ENCODE measurements at regions not wholly inside any gene's neighbourhood (a gene's known extent, or its start where the extent isn't known, plus 50 kb on each side); places are given as distances from the start of the nearest gene placed in this dataset.

GRCh38 chr16:51637770-51638094 is 486.7 kb upstream of the SALL1 start:
- DNase-seq = no peak

GRCh38 chr16:51636920-51637769 is 486.1 kb upstream of the SALL1 start:
- DNase-seq = no peak

- no peak for DNase-seq
Measured at GRCh38 chr16:51635181-51635580, 484.1 kb upstream of the SALL1 start.

GRCh38 chr16:51630076-51630475 is 479.0 kb upstream of the SALL1 start:
- DNase-seq = no peak

- DNase-seq = no peak
Measured at GRCh38 chr16:51629576-51629975, 478.5 kb upstream of the SALL1 start.

- no peak for DNase-seq
Measured at GRCh38 chr16:51624080-51624775, 473.2 kb upstream of the SALL1 start.

- DNase-seq = no peak
Measured at GRCh38 chr16:51621610-51622009, 470.5 kb upstream of the SALL1 start.

DNA sequence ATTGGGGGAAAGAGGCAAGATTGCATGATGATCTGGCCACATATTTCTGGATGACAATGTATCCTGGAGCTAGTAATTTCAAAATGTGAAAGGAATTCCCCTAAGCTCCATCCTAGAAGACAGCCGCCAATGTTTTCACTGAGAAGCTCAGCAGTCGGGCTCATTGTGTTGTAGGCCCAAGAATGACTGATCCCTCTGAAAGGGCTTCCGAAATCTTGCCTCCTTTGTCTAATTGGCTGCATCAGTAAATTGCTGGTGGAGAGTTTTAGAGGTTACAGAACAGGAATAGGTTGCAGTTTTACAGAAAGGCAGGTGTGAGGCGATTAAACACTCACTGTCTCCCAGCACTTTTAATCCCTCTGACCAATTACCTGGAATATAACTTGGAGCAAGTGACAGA is 464.1 kb upstream of the SALL1 start:
- no peak for DNase-seq

- no peak for DNase-seq
Measured at GRCh38 chr16:51607201-51607651, 456.2 kb upstream of the SALL1 start.

GRCh38 chr16:51596247-51596646 is 445.2 kb upstream of the SALL1 start:
- DNase-seq = no peak

DNA sequence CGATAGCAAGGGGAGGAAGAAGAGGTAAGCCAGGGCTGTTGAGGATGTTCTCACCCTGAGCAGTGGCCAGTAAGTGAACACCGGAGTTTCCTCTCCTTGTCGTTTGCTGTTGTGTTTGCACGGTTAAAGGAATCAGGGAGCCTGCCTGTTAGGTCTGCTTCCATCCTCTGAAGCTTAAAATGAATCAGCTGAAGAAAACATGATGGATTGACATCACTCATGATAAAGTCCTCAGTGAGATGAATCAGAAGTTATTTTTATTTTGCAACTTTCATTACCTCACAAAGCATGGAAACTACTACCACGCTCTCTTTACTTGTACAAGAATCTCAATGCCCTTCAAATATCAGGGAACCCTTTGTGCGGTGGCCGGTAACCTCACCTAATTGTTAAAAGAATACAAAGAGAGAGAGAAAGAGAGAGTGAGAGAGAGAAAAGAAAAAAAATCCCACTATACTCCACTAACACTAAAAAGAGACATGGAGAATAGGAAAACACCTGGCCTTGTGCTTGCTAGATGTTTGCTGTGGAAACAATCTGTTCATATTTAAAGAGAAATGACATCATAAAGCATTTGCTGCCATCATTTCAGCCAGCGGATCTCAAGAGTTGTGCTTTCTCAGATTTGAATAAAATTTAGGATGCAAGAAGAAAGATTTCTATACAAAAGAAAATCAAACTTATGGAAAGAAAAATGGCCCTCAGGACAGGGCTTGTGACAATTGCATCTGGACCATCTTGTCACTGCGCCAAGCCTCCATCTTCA is 441.6 kb upstream of the SALL1 start:
- no peak for DNase-seq

DNA sequence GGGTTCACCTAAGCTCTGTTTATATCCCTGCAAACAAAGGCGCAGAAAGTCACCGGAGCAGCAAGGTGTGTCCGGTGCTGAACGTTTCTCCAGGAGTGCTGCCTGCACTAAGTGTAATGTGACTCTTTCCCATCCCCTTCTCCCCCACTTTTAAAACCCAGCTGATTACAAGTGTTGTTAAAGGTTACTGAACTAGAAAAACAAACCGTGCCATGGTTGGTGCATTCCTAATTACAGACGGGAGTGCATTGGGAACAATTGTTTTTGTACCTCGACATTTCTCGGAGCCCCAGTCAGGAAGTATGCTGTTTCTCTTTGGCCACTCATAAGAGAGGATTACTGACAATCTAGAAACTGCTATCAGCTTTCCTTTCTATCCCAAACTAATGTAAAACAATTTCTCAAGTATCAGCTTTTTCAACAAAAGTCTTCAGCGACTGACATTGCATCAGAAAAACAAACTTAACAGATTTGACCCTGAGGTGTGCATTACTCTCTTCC is 441.0 kb upstream of the SALL1 start:
- no peak for DNase-seq

DNA sequence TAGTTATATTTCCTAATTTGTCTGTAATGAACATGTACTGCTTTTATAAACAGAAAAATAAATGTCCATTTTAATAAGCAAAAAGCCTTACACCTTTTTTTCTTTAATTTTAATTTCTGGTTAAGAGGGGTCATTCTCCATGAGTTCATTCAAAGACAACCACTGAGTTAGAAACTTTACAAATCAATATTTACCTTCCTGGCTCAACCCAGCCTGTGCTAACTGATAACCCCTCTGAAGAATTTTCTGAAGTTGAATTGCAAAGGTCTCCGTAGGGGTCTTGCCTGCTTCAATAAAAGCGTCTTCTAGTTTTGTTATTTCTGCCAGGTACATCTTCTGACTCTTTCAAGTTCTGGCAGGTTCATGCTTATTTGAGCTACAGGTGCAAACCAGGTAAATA is 440.4 kb upstream of the SALL1 start:
- DNase-seq = no peak

- no peak for DNase-seq
Measured at GRCh38 chr16:51579652-51580360, 428.7 kb upstream of the SALL1 start.

DNA sequence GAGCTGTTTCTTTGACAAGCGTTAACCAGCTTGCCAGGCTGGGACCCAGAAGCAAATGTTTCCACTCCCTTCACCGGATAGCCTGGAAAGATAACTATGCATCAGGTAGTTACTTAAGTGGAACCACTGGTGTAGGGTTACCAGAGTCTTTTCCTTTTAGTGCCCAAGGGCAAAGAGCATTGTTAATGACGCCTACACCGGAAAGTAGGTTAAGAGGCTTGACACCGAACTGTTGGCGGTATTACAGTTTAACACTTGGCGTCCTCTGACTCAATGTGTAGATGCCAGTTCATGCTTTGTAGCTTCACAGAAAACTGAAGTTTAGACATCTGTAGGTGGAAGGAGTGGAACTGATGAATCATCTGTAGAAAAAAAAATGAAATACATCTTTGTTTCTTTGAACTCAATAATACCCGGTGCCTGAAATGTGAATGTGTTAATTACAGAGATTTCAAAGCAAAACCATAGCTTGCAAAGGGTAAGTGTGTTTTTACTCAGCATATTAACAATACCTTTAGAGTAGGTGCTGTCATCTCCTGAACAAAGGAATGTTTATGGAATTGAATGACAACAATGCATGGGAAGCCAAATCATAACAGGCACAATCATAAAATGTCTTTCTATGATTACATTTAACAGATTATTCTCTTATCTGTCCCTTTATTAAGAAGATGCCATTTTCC is 426.7 kb upstream of the SALL1 start:
- DNase-seq = no peak

- no peak for DNase-seq
Measured at GRCh38 chr16:51576498-51577195, 425.6 kb upstream of the SALL1 start.

- DNase-seq = no peak
Measured at GRCh38 chr16:51573191-51573590, 422.1 kb upstream of the SALL1 start.

GRCh38 chr16:51569203-51569931 is 418.3 kb upstream of the SALL1 start:
- no peak for DNase-seq

GRCh38 chr16:51567911-51568310 is 416.8 kb upstream of the SALL1 start:
- DNase-seq = no peak

DNA sequence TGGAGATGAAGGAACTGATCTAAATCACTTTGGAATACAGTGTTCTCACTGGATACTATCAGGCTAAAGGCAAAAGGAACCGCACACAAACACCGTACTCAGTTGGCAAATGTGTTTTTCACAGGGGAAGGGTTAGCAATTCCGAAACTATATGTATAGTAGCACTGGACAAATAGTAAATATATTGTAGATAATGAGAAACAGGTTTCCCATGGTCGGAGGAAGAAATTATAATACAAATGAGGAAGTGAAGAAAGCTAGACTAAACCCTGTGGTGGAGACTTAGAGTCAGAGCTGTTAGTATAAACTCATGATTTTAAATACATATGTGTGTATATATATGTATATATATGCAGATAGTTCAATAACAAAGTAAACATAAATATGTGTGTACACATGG is 414.1 kb upstream of the SALL1 start:
- no peak for DNase-seq

DNA sequence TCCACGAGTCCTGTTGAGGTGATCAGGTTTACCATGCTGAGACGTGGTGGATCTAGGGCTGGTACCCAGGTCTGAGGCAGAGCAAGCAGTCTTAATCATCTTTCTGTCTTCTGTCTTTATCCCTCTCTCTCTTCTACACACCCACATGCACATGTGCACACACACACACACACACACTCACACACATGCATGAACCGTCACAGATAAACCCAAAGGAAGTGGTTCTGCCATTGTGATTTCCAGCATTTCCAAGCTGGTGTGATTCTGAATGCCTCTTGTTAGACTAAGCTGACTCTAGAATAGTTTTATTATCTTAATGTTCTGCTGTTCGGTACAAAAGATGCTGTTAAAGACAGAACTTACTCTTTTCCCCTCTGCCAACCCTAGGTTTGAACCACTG is 411.8 kb upstream of the SALL1 start:
- DNase-seq = no peak

All from stimulated activated CD4-positive, alpha-beta T cell treated with anti-CD3 and anti-CD28 coated beads, Interleukin-4, amount 100 ng/mL, for 24 hours (primary cell).